NCI-H2107 (cell line): ENCODE measurements at regions not wholly inside any gene's neighbourhood (a gene's known extent, or its start where the extent isn't known, plus 50 kb on each side); places are given as distances from the start of the nearest gene placed in this dataset.

Experiments
- DNase-seq: peaks from one replicate; lab custom pipeline; 2025; lab: John Stamatoyannopoulos, UW

GRCh38 chr10:10589540-10590303, 427.9 kb upstream of the CELF2 start:
- no peak for DNase-seq

- DNase-seq = no peak
Observed at GRCh38 chr10:10591715-10592341, 425.8 kb upstream of the CELF2 start.

- no peak for DNase-seq
Observed at GRCh38 chr10:10596256-10596655, 421.4 kb upstream of the CELF2 start.

DNA sequence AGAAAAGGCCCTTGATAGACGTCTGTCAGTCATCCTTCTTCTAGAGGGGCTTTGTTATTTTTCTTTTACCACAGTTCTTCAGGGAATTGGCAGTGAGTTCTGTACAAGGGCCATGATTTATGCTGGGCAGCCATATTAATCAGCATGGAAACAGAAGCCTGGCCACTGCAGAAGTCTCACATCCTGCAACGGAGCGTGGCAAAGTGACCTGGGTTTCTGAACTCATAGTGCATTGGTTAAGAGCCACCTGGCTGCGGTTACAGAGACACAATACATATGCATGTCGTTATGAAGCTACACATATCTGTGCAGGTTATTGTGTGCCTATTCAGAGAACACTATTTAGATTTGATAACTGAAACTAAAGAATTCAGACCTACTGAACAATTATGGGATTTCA, 419.4 kb upstream of the CELF2 start:
- peak; percentile 44 for DNase-seq

DNA sequence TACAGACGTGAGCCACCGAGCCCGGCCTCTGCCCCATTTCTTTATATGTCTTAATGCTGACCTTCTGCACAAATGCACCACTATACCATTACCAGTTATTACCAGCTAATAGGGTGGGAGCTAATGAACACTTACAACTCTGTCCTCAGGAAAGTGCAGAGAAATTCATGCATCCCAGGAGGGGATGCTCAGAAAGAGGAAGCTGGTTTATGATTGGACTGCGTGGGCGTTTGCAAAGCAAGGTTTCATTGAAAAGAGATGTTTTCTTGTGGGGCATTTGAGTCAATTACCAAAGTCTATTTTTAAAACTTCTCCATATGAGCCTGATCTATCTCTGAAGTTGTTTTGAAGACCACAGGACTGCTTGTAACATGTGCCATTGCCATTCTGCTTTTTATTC, 417.7 kb upstream of the CELF2 start:
- no peak for DNase-seq

GRCh38 chr10:10605551-10606081, 412.1 kb upstream of the CELF2 start:
- DNase-seq = no peak

- DNase-seq = no peak
Observed at GRCh38 chr10:10609379-10609955, 408.2 kb upstream of the CELF2 start.

DNA sequence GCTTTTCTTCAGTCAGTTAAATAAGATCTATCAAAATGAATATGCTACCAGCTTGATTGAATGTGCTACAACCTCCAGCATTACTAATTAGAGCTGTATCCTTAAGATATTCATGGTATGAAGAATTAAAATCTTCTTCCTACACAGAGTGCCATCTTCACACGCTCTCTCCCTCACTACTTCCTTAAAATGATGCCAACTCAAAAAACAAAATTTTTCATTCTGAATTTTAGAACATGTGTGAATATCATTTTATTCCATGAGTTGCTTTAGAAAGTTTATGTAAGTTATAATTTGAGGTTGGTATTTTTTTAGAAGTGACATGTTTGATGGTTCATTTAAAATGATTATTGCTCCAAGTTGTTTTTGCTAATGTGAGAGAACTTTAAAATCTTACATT, 407.5 kb upstream of the CELF2 start:
- DNase-seq = no peak

- no peak for DNase-seq
Observed at GRCh38 chr10:10612151-10612550, 405.5 kb upstream of the CELF2 start.

DNA sequence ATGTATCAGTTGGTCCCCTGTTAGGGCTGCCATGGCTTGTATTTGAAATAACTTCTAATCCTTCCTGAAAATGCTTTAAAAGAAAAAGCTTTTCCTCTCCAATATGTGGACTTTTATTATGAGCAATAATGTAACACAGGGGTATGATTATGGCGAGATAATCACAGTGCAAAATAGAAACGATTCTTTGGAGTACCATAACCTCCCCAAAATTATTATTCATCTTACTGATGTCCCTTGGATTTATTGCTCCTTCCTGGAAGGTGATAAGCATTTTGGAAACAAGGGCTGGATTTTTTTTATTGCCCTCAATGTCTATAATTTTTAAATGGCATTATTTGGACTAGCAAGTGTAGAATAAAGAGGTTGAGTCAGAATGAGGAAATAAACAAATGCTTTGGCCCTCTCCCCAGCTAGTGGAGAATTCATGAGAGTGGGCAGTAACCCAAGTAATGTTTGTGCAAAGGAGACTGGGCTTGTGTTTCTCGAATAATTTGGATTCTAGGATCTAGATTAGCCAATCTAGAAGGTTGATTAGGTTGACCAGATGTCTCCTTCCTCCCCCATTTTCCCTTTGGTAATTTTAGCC, 403.9 kb upstream of the CELF2 start:
- no peak for DNase-seq

DNA sequence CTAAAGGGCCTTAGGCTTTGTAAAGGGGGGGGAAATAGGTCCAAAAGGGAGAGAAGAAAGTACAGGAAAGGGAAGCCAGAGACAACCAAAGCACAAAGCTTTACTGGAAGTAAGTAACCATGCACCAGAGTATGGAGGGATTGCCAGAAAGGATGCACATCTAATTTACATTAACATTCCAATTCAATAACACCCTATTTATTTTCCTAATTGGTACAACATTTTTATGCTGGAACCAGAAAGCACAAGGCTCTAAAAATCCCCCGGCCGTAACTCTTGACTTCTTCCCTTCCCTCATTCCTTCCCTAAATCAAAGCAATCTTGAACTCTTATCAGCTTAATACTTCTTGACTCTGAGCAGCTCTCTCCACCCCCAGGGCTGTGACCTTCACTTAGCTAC, 400.0 kb upstream of the CELF2 start:
- DNase-seq = no peak

GRCh38 chr10:10618139-10618538, 399.5 kb upstream of the CELF2 start:
- no peak for DNase-seq

GRCh38 chr10:10623958-10624566, 393.6 kb upstream of the CELF2 start:
- DNase-seq = no peak

GRCh38 chr10:10624567-10624962, 393.1 kb upstream of the CELF2 start:
- no peak for DNase-seq

- no peak for DNase-seq
Observed at GRCh38 chr10:10625491-10625890, 392.2 kb upstream of the CELF2 start.

DNA sequence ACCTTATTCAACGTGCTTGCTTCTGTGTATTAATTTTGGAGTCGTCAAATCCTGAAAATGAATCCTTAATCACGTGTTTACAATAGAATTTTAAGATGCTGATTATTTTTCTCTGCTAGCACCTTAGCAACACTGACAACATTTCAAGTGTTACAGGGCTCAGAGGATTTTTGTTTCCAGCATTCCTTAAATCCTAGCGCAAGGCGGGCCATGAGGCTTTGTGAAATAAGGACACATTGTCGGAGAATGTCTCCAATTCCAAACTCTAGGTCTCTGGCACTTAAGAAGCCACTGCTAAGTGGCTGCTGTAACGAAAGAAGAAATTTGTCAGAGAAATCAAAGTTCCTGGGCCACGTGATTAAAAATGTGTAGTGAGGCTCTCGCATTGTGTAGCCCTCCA, 390.9 kb upstream of the CELF2 start:
- no peak for DNase-seq

- no peak for DNase-seq
Observed at GRCh38 chr10:10627414-10627813, 390.3 kb upstream of the CELF2 start.

DNA sequence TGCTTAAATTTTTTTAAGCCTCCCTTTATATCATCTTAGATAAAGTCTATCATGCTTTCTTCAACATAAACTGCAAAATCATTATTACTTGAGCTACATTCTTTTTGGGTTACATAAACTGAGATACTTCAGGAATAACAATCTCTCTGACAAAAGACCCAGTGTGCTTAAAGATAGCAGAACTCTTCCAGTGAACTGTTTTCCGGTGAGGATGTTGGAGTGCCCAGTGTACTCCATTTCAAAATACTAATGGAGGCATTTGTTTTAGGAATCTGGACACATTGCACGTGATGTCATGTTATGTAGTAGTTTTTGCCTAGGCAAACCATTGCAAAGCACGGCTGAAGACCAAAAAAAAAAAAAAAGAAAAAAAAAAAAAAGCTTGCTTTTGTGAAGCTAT, 388.2 kb upstream of the CELF2 start:
- DNase-seq = no peak

DNA sequence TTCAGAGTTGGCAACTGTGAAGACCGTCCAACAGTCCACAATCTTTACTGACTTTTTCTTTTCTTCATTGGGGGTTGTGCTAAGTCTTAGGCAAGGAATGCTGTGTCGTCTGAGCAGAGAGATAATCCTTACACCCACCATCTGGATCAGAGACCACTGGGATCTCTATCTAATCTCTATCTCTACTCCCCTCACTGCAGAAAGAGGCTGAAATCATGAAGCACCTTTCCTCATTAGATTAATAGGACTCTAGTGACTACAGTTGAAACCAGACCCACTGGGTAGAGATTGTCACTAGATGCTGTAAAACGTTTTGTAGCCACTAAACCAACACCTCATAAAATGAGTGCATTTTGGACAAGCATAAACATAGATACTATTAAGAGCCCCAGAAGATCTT, 387.4 kb upstream of the CELF2 start:
- DNase-seq = no peak

GRCh38 chr10:10630782-10631181, 386.9 kb upstream of the CELF2 start:
- DNase-seq = no peak

DNA sequence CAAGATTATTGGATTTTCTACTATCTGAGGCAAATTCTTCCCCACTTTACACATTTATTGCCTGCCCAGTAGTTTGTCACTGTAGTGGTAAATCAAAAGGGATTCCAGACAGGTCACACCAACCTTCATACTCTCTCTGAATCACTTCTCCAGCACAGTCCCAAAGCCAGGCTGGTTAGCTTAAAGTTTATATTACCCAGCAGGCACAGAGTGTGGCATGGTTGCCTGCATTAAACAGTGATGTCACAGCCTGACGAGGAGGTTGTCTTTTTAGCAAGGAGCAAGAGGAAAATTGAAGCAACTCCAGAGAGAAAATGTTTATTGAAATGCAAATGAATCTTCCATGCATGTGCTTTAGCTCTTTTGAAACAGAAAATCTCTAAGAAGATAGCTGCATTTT, 375.5 kb upstream of the CELF2 start:
- DNase-seq = no peak

- DNase-seq = no peak
Observed at GRCh38 chr10:10642751-10643150, 374.9 kb upstream of the CELF2 start.
